Thymus (tissue), 11 donors: ENCODE measurements at regions not wholly inside any gene's neighbourhood (a gene's known extent, or its start where the extent isn't known, plus 50 kb on each side); places are given as distances from the start of the nearest gene placed in this dataset.

Experiments
- DNase-seq, 9 donors: peaks; one replicate each; pipeline ENCODE4 v3.0.0-alpha.2; 2013; ENCODE audit warnings: low spot score in 9 of 9, low read depth in 6 of 9, missing footprints in 1 of 9
- H3K27ac ChIP-seq, 2 donors: one replicate each; pipeline ENCODE4 v1.5.1; 2013; ENCODE audit warnings: control low read depth in 1 of 2, low read depth in 1 of 2, low read length in 1 of 2, mild to moderate bottlenecking in 1 of 2, moderate library complexity in 1 of 2
- H3K27me3 ChIP-seq, 2 donors: one replicate each; pipeline ENCODE4 v1.5.1; 2013; ENCODE audit warnings: low read length in 1 of 2; ENCODE audit not compliant: control insufficient read depth in 2 of 2, insufficient read depth in 1 of 2
- H3K36me3 ChIP-seq, 2 donors: one replicate each; pipeline ENCODE4 v1.5.1; 2013; ENCODE audit warnings: low read length in 1 of 2, mild to moderate bottlenecking in 1 of 2, moderate library complexity in 1 of 2; ENCODE audit not compliant: control insufficient read depth in 2 of 2, insufficient read depth in 2 of 2
- H3K4me1 ChIP-seq, 2 donors: one replicate each; pipeline ENCODE4 v1.5.1; 2013; ENCODE audit warnings: low read length in 2 of 2; ENCODE audit not compliant: control insufficient read depth in 2 of 2, insufficient read depth in 2 of 2
- H3K4me3 ChIP-seq, 2 donors: one replicate each; pipeline ENCODE4 v1.5.1; 2013; ENCODE audit warnings: low read length in 2 of 2, control low read depth in 1 of 2, mild to moderate bottlenecking in 1 of 2
- H3K9me3 ChIP-seq, 2 donors: one replicate each; pipeline ENCODE4 v1.5.1; 2013; ENCODE audit warnings: low read length in 1 of 2, mild to moderate bottlenecking in 1 of 2; ENCODE audit not compliant: control insufficient read depth in 2 of 2, insufficient read depth in 1 of 2
- WGBS: extraction: QIAGEN DNeasy Blood & Tissue Kit; methylation state at CpG from one replicate; pipeline ENCODE4 v1.1.7; 2013; 5-methylcytosine and 5-hydroxymethylcytosine counted together
- donor health status: healthy.

- DNase-seq, result no peak
- no peaks in the 10 kb centered on the region for H3K27me3 ChIP-seq
- no peak overlapping the region for H3K27ac ChIP-seq
- H3K4me3 ChIP-seq, result no peak overlapping the region
- no peaks in the 10 kb centered on the region for H3K36me3 ChIP-seq
- H3K4me1 ChIP-seq, result no peaks in the 10 kb centered on the region
- H3K9me3 ChIP-seq, result no peaks in the 10 kb centered on the region
- WGBS, result 96% methylated on average over 3 of the region's 3 CpGs
Measured at GRCh38 chr9:73745598-73745997, 593.9 kb downstream of the ANXA1 start.

- Histone ChIP-seq H3K27ac (no peak overlapping the region), H3K27me3 (no peaks in the 10 kb centered on the region), H3K4me3 (no peak overlapping the region), H3K4me1 (no peaks in the 10 kb centered on the region), H3K36me3 (no peaks in the 10 kb centered on the region), H3K9me3 (no peaks in the 10 kb centered on the region)
- no peak for DNase-seq
Measured at GRCh38 chr9:73753171-73753570, 601.5 kb downstream of the ANXA1 start.

DNA sequence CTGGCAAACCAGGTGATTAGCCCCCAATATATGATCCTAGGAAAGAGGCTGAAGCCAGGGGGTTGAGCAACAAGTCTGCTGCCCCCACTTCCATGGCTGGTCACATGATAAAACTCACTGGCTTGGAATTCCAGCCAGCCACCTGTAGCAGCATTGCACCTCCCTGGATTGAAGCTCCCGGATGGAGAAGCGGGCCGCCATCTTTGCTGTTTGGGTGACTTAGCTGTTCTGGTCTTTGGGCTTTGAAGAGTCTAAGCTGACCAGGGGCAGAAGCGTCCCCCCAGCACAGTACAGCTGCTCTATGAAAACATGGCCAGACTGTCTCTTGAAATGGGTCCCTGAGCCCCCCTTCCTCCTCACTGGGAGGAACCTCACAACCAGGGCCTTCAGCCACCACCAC, 610.2 kb downstream of the ANXA1 start:
- DNase-seq, result no peak
- WGBS, result over 99% methylated on average over 4 of the region's 4 CpGs
- H3K36me3 ChIP-seq, result no peaks in the 10 kb centered on the region
- H3K9me3 ChIP-seq, result peaks cover 0 to 5% of the 10 kb centered on the region in 2 donors
- no peaks in the 10 kb centered on the region for H3K27me3 ChIP-seq
- H3K27ac ChIP-seq, result no peak overlapping the region
- H3K4me1 ChIP-seq, result no peaks in the 10 kb centered on the region
- no peak overlapping the region for H3K4me3 ChIP-seq

DNA sequence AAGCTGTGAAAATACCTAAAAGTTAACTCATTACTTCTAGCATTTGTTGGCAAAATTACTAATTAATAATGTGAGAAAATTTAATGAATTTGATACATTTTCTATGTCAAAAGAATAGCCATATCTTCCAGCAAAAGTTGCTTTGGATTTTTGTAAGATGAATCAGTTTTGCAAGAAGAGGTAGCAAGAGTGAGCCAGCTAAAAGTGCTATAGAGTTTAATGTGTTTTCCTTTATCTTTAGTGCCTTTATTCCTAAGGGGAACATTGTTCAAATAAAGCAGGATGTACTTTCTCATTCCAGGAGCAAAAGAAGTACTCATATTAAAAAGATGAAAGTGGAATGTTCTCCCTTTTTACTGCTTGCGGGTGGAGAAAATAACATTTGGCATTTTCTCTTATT, 622.2 kb downstream of the ANXA1 start:
- no peak for DNase-seq
- WGBS, result 49% methylated on average over 1 of the region's 1 CpG
- Histone ChIP-seq H3K27ac (no peak overlapping the region), H3K9me3 (no peaks in the 10 kb centered on the region), H3K4me3 (no peak overlapping the region), H3K36me3 (no peaks in the 10 kb centered on the region), H3K4me1 (no peaks in the 10 kb centered on the region), H3K27me3 (no peaks in the 10 kb centered on the region)

GRCh38 chr9:73775757-73776156, 624.1 kb downstream of the ANXA1 start:
- Histone ChIP-seq H3K9me3 (no peaks in the 10 kb centered on the region), H3K27ac (no peak overlapping the region), H3K4me1 (no peaks in the 10 kb centered on the region), H3K27me3 (no peaks in the 10 kb centered on the region), H3K36me3 (no peaks in the 10 kb centered on the region), H3K4me3 (no peak overlapping the region)
- WGBS, result 85% methylated on average over 2 of the region's 2 CpGs
- no peak for DNase-seq

DNA sequence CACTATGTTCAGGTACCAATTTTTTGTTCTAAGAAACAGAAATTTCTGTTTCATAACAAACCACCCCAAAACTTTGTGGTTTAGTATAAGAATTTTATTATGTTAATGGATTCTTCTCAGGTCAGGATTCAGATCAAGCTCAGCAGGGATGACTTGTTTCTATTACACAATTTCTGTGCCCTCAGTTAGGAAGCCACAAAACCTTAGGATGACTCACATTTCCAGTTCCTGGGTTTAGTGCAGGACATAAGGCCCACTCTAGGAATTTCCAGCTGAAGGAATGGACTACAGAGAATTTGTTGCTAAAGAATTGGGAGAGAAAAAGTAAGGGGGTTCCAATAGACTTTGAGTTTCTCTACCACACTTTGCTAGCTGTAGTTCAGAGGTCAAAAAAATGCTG, 629.3 kb downstream of the ANXA1 start:
- Histone ChIP-seq H3K4me3 (no peak overlapping the region), H3K4me1 (no peaks in the 10 kb centered on the region), H3K27me3 (no peaks in the 10 kb centered on the region), H3K9me3 (no peaks in the 10 kb centered on the region), H3K36me3 (no peaks in the 10 kb centered on the region), H3K27ac (no peak overlapping the region)
- DNase-seq, result no peak

- no peaks in the 10 kb centered on the region for H3K27me3 ChIP-seq
- no peaks in the 10 kb centered on the region for H3K9me3 ChIP-seq
- H3K4me1 ChIP-seq, result no peaks in the 10 kb centered on the region
- no peak overlapping the region for H3K4me3 ChIP-seq
- H3K36me3 ChIP-seq, result no peaks in the 10 kb centered on the region
- WGBS, result 64% methylated on average over 3 of the region's 3 CpGs
- no peak for DNase-seq
- H3K27ac ChIP-seq, result no peak overlapping the region
Measured at GRCh38 chr9:73782166-73782565, 630.5 kb downstream of the ANXA1 start.

GRCh38 chr9:73799446-73799845, 647.8 kb downstream of the ANXA1 start:
- no peak overlapping the region for H3K4me3 ChIP-seq
- no peaks in the 10 kb centered on the region for H3K36me3 ChIP-seq
- no peaks in the 10 kb centered on the region for H3K9me3 ChIP-seq
- no peak overlapping the region for H3K27ac ChIP-seq
- no peaks in the 10 kb centered on the region for H3K27me3 ChIP-seq
- H3K4me1 ChIP-seq, result no peaks in the 10 kb centered on the region
- DNase-seq, result no peak

DNA sequence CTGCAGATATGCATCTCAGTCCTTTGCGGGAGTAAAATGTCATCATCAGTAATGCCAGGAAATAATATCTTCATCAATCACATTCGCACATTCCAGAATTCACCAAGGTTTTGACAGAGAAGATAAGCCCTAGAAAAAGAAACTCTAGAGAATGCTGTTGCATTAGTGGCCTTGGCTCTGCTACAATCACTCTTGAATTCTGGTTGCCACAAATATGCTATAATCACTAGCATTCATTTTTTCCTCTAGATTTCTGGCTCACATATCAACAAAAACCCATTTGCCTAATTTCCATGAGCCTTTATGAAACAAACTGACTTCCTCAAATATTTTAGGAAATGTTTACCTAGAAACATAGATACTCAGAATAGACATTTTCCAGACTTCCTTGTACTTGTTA, 653.4 kb downstream of the ANXA1 start:
- Histone ChIP-seq H3K4me1 (no peaks in the 10 kb centered on the region), H3K27me3 (no peaks in the 10 kb centered on the region), H3K36me3 (no peaks in the 10 kb centered on the region), H3K27ac (no peak overlapping the region), H3K4me3 (no peak overlapping the region), H3K9me3 (no peaks in the 10 kb centered on the region)
- DNase-seq, result no peak
- WGBS, result 75% methylated on average over 2 of the region's 2 CpGs

GRCh38 chr9:73805853-73806458, 654.3 kb downstream of the ANXA1 start:
- DNase-seq, result no peak
- Histone ChIP-seq H3K27me3 (no peaks in the 10 kb centered on the region), H3K36me3 (no peaks in the 10 kb centered on the region), H3K4me3 (no peak overlapping the region), H3K27ac (no peak overlapping the region), H3K9me3 (no peaks in the 10 kb centered on the region), H3K4me1 (no peaks in the 10 kb centered on the region)
- WGBS, result 83% methylated on average over 1 of the region's 1 CpG
